H9 (cell line): ENCODE measurements at regions not wholly inside any gene's neighbourhood (a gene's known extent, or its start where the extent isn't known, plus 50 kb on each side); places are given as distances from the start of the nearest gene placed in this dataset.

Experiments
- DNase-seq: peaks from one replicate; pipeline ENCODE4 v3.0.0-alpha.2; 2017
- H2AFZ ChIP-seq: one replicate; pipeline ENCODE4 v1.6.1; 2013; ENCODE audit warnings: mild to moderate bottlenecking, low read length, control low read depth, moderate library complexity
- H2AK5ac ChIP-seq: 2 replicates; pipeline ENCODE4 v1.6.1; 2013; ENCODE audit warnings: low read length, control low read depth, mixed read lengths; ENCODE audit not compliant: insufficient read length
- H2BK120ac ChIP-seq: one replicate; pipeline ENCODE4 v1.6.1; 2013; ENCODE audit warnings: low read depth, mild to moderate bottlenecking, low read length, control low read depth, inconsistent platforms; ENCODE audit not compliant: poor library complexity, severe bottlenecking
- H2BK12ac ChIP-seq: 2 replicates; pipeline ENCODE4 v1.6.1; 2013; ENCODE audit warnings: low read length, control low read depth, mixed read lengths, low read depth; ENCODE audit not compliant: insufficient read length
- H2BK15ac ChIP-seq: 2 replicates; pipeline ENCODE4 v1.6.1; 2013; ENCODE audit warnings: low read depth, low read length, control low read depth
- H2BK20ac ChIP-seq: one replicate; pipeline ENCODE4 v1.6.1; 2013; ENCODE audit warnings: low read depth, mild to moderate bottlenecking, low read length, control low read depth, inconsistent platforms; ENCODE audit not compliant: poor library complexity, severe bottlenecking
- H2BK5ac ChIP-seq: 2 replicates; pipeline ENCODE4 v1.6.1; 2013; ENCODE audit warnings: low read length, control low read depth, mixed read lengths; ENCODE audit not compliant: insufficient read length
- H3K14ac ChIP-seq: 2 replicates; pipeline ENCODE4 v1.6.1; 2013; ENCODE audit warnings: low read length, control low read depth; ENCODE audit not compliant: insufficient read depth
- H3K18ac ChIP-seq: 2 replicates; pipeline ENCODE4 v1.6.1; 2013; ENCODE audit warnings: low read depth, mild to moderate bottlenecking, mixed read lengths, low read length, control low read depth; ENCODE audit not compliant: insufficient read length
- H3K23ac ChIP-seq: 2 replicates; pipeline ENCODE4 v1.6.1; 2013; ENCODE audit warnings: low read length, control low read depth, mixed read lengths, low read depth; ENCODE audit not compliant: insufficient read length
- H3K23me2 ChIP-seq: 2 replicates; pipeline ENCODE4 v1.6.1; 2013; ENCODE audit warnings: low read depth, mild to moderate bottlenecking, mixed read lengths, low read length, control low read depth; ENCODE audit not compliant: insufficient read length, poor library complexity, severe bottlenecking
- H3K27ac ChIP-seq: 2 replicates; pipeline ENCODE4 v1.5.1; 2013; ENCODE audit warnings: low read length, control low read depth, mixed read lengths, low read depth; ENCODE audit not compliant: insufficient read length
- H3K27me3 ChIP-seq: 2 replicates; pipeline ENCODE4 v1.6.1; 2013; ENCODE audit warnings: low read length, control low read depth, inconsistent platforms; ENCODE audit not compliant: insufficient read depth
- H3K4ac ChIP-seq: 2 replicates; pipeline ENCODE4 v1.6.1; 2013; ENCODE audit warnings: low read depth, mild to moderate bottlenecking, control low read depth, inconsistent platforms, low read length, moderate library complexity
- H3K4me1 ChIP-seq: 2 replicates; pipeline ENCODE4 v1.6.1; 2013; ENCODE audit warnings: low read length, control low read depth, inconsistent platforms; ENCODE audit not compliant: insufficient read depth
- H3K4me2 ChIP-seq: 2 replicates; pipeline ENCODE4 v1.6.1; 2013; ENCODE audit warnings: low read length, control low read depth, mixed read lengths; ENCODE audit not compliant: insufficient read length, insufficient read depth
- H3K56ac ChIP-seq: 2 replicates; pipeline ENCODE4 v1.6.1; 2013; ENCODE audit warnings: low read depth, mild to moderate bottlenecking, mixed read lengths, low read length, control low read depth; ENCODE audit not compliant: insufficient read length
- H3K79me1 ChIP-seq: 2 replicates; pipeline ENCODE4 v1.6.1; 2013; ENCODE audit warnings: low read depth, mild to moderate bottlenecking, moderate library complexity, low read length, control low read depth, inconsistent platforms; ENCODE audit not compliant: insufficient read depth, poor library complexity, severe bottlenecking
- H3K79me2 ChIP-seq: 2 replicates; pipeline ENCODE4 v1.6.1; 2013; ENCODE audit warnings: low read length, control low read depth, inconsistent platforms; ENCODE audit not compliant: insufficient read depth
- H3K9ac ChIP-seq: 2 replicates; pipeline ENCODE4 v1.6.1; 2013; ENCODE audit warnings: low read length, control low read depth, mixed read lengths; ENCODE audit not compliant: insufficient read length; ENCODE audit errors: extremely low read depth
- H3K9me3 ChIP-seq: one replicate; pipeline ENCODE4 v1.6.1; 2013; ENCODE audit warnings: low read depth, low read length, inconsistent platforms; ENCODE audit not compliant: control insufficient read depth
- H3T11ph ChIP-seq: one replicate; pipeline ENCODE4 v1.6.1; 2013; ENCODE audit warnings: mild to moderate bottlenecking, low read length, control low read depth, inconsistent platforms
- H4K20me1 ChIP-seq: one replicate; pipeline ENCODE4 v1.6.1; 2013; ENCODE audit not compliant: control insufficient read depth, insufficient read length, insufficient read depth
- H4K5ac ChIP-seq: 2 replicates; pipeline ENCODE4 v1.6.1; 2013; ENCODE audit warnings: low read depth, mild to moderate bottlenecking, mixed read lengths, low read length, control low read depth; ENCODE audit not compliant: insufficient read length
- H4K8ac ChIP-seq: replicated peaks from 2 replicates; pipeline ENCODE4 v1.6.1; 2013; ENCODE audit warnings: low read length, control low read depth, mixed read lengths, low read depth; ENCODE audit not compliant: insufficient read length
- H4K91ac ChIP-seq: 2 replicates; pipeline ENCODE4 v1.6.1; 2013; ENCODE audit warnings: low read depth, mild to moderate bottlenecking, moderate library complexity, mixed read lengths, low read length, control low read depth; ENCODE audit not compliant: insufficient read length
- H3K27ac Mint-ChIP-seq, 3 experiments: 2 replicates in 2 of 3; 3 replicates in 1 of 3; pipeline ENCODE4 v1.8.0; 2020 to 2021; ENCODE audit warnings: mixed read lengths in 3 of 3, mild to moderate bottlenecking in 1 of 3, moderate library complexity in 1 of 3
- H3K27me3 Mint-ChIP-seq: 2 replicates; pipeline ENCODE4 v1.8.0; 2021; ENCODE audit warnings: low read depth, mild to moderate bottlenecking, moderate library complexity, mixed read lengths
- H3K36me3 Mint-ChIP-seq, 3 experiments: 2 replicates in 2 of 3; 3 replicates in 1 of 3; pipeline ENCODE4 v1.8.0; 2020 to 2021; ENCODE audit warnings: low read depth in 3 of 3, mixed read lengths in 3 of 3; ENCODE audit not compliant: insufficient read depth in 1 of 3
- H3K4me1 Mint-ChIP-seq, 2 experiments: 2 replicates each; pipeline ENCODE4 v1.8.0; 2020; ENCODE audit warnings: mixed read lengths in 2 of 2
- H3K4me3 Mint-ChIP-seq, 2 experiments: 2 replicates in 1 of 2; 3 replicates in 1 of 2; pipeline ENCODE4 v1.8.0; 2020 to 2021; ENCODE audit warnings: mild to moderate bottlenecking in 2 of 2, mixed read lengths in 2 of 2, moderate library complexity in 1 of 2
- H3K9me3 Mint-ChIP-seq, 2 experiments: 2 replicates in 1 of 2; 3 replicates in 1 of 2; pipeline ENCODE4 v1.8.0; 2020; ENCODE audit warnings: mild to moderate bottlenecking in 2 of 2, mixed read lengths in 2 of 2, moderate library complexity in 1 of 2
- CTCF ChIP-seq: fragments of 200-600 bp; sonication (generic); conservative IDR thresholded peaks from 3 replicates; pipeline ENCODE4 v1.8.0; 2021; ENCODE audit warnings: antibody characterized with exemption, mild to moderate bottlenecking
- WGBS: extraction: QIAGEN DNeasy Blood & Tissue Kit; methylation state at CpG from one replicate; pipeline ENCODE4 v1.1.7; 2013; ENCODE audit warnings: missing lambda C conversion rate, low lambda C conversion rate, mixed read lengths; ENCODE audit not compliant: insufficient read length; ENCODE audit errors: extremely low coverage; 5-methylcytosine and 5-hydroxymethylcytosine counted together

- Mint-ChIP-seq H3K4me1 (peaks cover 12 to 19% of the 10 kb centered on the region in 2 experiments), H3K27me3 (no peaks in the 10 kb centered on the region; the same call in none of the 2 replicates), H3K4me3 (no peak overlapping the region), H3K27ac (no peak overlapping the region), H3K36me3 (peaks cover 6 to 8% (median 6%) of the 10 kb centered on the region in 3 experiments; a peak in 5 of 7 replicates), H3K9me3 (peaks cover 12 to 15% of the 10 kb centered on the region in 2 experiments)
- no peak overlapping the region for H2AK5ac ChIP-seq
- no peak overlapping the region for H4K5ac ChIP-seq
- no peak overlapping the region for H2BK120ac ChIP-seq
- no peaks in the 10 kb centered on the region for H3K27me3 ChIP-seq
- H3K18ac ChIP-seq = no peak overlapping the region
- no peak overlapping the region for H3K14ac ChIP-seq
- no peak overlapping the region for H3K27ac ChIP-seq
- no peak overlapping the region for H3K4me2 ChIP-seq
- no peaks in the 10 kb centered on the region for H3K23me2 ChIP-seq
- no peaks in the 10 kb centered on the region for H4K20me1 ChIP-seq
- H4K8ac ChIP-seq = no peak overlapping the region
- H3K79me2 ChIP-seq = no peaks in the 10 kb centered on the region
- no peak overlapping the region for H2BK5ac ChIP-seq
- H3K4me1 ChIP-seq = no peaks in the 10 kb centered on the region; the same call in 1 of the 2 replicates
- no peak for TF ChIP-seq CTCF
- no peak overlapping the region for H4K91ac ChIP-seq
- H3K9ac ChIP-seq = no peak overlapping the region
- H2BK20ac ChIP-seq = no peak overlapping the region
- no peak overlapping the region for H3K4ac ChIP-seq
- no peak overlapping the region for H3K56ac ChIP-seq
- DNase-seq = no peak
- H3K79me1 ChIP-seq = no peaks in the 10 kb centered on the region
- no peak overlapping the region for H2AFZ ChIP-seq
- no peaks in the 10 kb centered on the region for H3K9me3 ChIP-seq
- H3T11ph ChIP-seq = no peak overlapping the region
- H2BK15ac ChIP-seq = no peak overlapping the region
- H2BK12ac ChIP-seq = no peak overlapping the region
- WGBS = no CpG with 5 or more reads among the region's 3 CpGs
- H3K23ac ChIP-seq = no peak overlapping the region
These were observed 64.7 kb upstream of the COG2 start for GRCh38 chr1:230577537-230577936.
